ENCODE measurements at regions not wholly inside any gene's neighbourhood (a gene's known extent, or its start where the extent isn't known, plus 50 kb on each side); places are given as distances from the start of the nearest gene placed in this dataset.

- no peak for TF ChIP-seq CTCF (IDR thresholded peaks at IDR 0.05)
- no peak for TF ChIP-seq POLR2AphosphoS5 (IDR thresholded peaks at IDR 0.05)
- TF ChIP-seq POLR2A (IDR thresholded peaks at IDR 0.05; ENCODE audit: low read depth): no peak
Measured at GRCh38 chr16:52252680-52253079, 294.3 kb downstream of the TOX3 start.
